Activated naive CD4-positive, alpha-beta T cell treated with anti-CD3 and anti-CD28 coated beads, Interleukin-2, amount 50 U/mL, for 16 hours (primary cell): ENCODE measurements at regions not wholly inside any gene's neighbourhood (a gene's known extent, or its start where the extent isn't known, plus 50 kb on each side); places are given as distances from the start of the nearest gene placed in this dataset.

Source experiments
- DNase-seq: peaks from one replicate; pipeline ENCODE4 v3.0.0-alpha.2; 2020

GRCh38 chr13:107367258-107367657, 799.3 kb upstream of the ARGLU1 start:
- no peak for DNase-seq

- DNase-seq, result no peak
These were observed 797.7 kb upstream of the ARGLU1 start for GRCh38 chr13:107365466-107366215.

- no peak for DNase-seq
These were observed 796.7 kb upstream of the ARGLU1 start for GRCh38 chr13:107364658-107365057.

- DNase-seq, result no peak
These were observed 793.7 kb upstream of the ARGLU1 start for GRCh38 chr13:107361666-107362065.

GRCh38 chr13:107360010-107360409, 792.1 kb upstream of the ARGLU1 start:
- no peak for DNase-seq

GRCh38 chr13:107358866-107359265, 790.9 kb upstream of the ARGLU1 start:
- no peak for DNase-seq

GRCh38 chr13:107351305-107351704, 783.4 kb upstream of the ARGLU1 start:
- no peak for DNase-seq

- no peak for DNase-seq
These were observed 781.0 kb upstream of the ARGLU1 start for GRCh38 chr13:107348925-107349324.

- no peak for DNase-seq
These were observed 780.5 kb upstream of the ARGLU1 start for GRCh38 chr13:107348471-107348870.

- DNase-seq, result no peak
These were observed 779.9 kb upstream of the ARGLU1 start for GRCh38 chr13:107347641-107348369.

- no peak for DNase-seq
These were observed 774.8 kb upstream of the ARGLU1 start for GRCh38 chr13:107342747-107343146.

- DNase-seq, result no peak
These were observed 771.3 kb upstream of the ARGLU1 start for GRCh38 chr13:107339209-107339608.

- DNase-seq, result no peak
These were observed 764.3 kb upstream of the ARGLU1 start for GRCh38 chr13:107332188-107332587.

- DNase-seq, result no peak
These were observed 763.4 kb upstream of the ARGLU1 start for GRCh38 chr13:107331359-107331758.

GRCh38 chr13:107330484-107330883, 762.5 kb upstream of the ARGLU1 start:
- DNase-seq, result no peak

- no peak for DNase-seq
These were observed 762.1 kb upstream of the ARGLU1 start for GRCh38 chr13:107329991-107330390.

GRCh38 chr13:107324416-107325204, 756.7 kb upstream of the ARGLU1 start:
- no peak for DNase-seq

- no peak for DNase-seq
These were observed 754.3 kb upstream of the ARGLU1 start for GRCh38 chr13:107322228-107322627.

- no peak for DNase-seq
These were observed 737.2 kb upstream of the ARGLU1 start for GRCh38 chr13:107305178-107305577.

GRCh38 chr13:107301724-107302374, 733.9 kb upstream of the ARGLU1 start:
- no peak for DNase-seq

- DNase-seq, result no peak
These were observed 731.8 kb upstream of the ARGLU1 start for GRCh38 chr13:107299717-107300116.

GRCh38 chr13:107296804-107297203, 728.9 kb upstream of the ARGLU1 start:
- no peak for DNase-seq
